Transverse colon (tissue), 4 donors: ENCODE measurements at regions not wholly inside any gene's neighbourhood (a gene's known extent, or its start where the extent isn't known, plus 50 kb on each side); places are given as distances from the start of the nearest gene placed in this dataset.

Experiments
- DNase-seq: peaks from one replicate; pipeline ENCODE4 v3.0.0-alpha.2; 2019
- H3K27ac ChIP-seq, 4 donors: fragments of 200-600 bp; sonication (generic); 2 replicates each; pipeline ENCODE4 v1.5.1; 2016 to 2018; ENCODE audit warnings: inconsistent platforms in 4 of 4
- H3K27me3 ChIP-seq: fragments of 200-600 bp; sonication (generic); 2 replicates; pipeline ENCODE4 v1.5.1; 2017; ENCODE audit warnings: inconsistent platforms
- H3K36me3 ChIP-seq, 4 donors: fragments of 200-600 bp; sonication (generic); 2 replicates each; pipeline ENCODE4 v1.5.1; 2017 to 2019; ENCODE audit warnings: inconsistent platforms in 4 of 4
- H3K4me1 ChIP-seq, 4 donors: fragments of 200-600 bp; sonication (generic); 2 replicates each; pipeline ENCODE4 v1.5.1; 2017 to 2020; ENCODE audit warnings: inconsistent platforms in 4 of 4
- H3K4me3 ChIP-seq, 4 donors: fragments of 200-600 bp; sonication (generic); 1 replicate in 1 of 4; 2 replicates in 3 of 4; pipeline versions ENCODE4 v1.5.1 to v1.6.1; 2017 to 2019; ENCODE audit warnings: inconsistent platforms in 4 of 4
- H3K9me3 ChIP-seq, 2 donors: fragments of 200-600 bp; sonication (generic); 2 replicates each; pipeline ENCODE4 v1.5.1; 2017 to 2019; ENCODE audit warnings: inconsistent platforms in 2 of 2
- EP300 ChIP-seq: sonication (generic); formaldehyde crosslinking; IDR thresholded peaks from one replicate; pipeline ENCODE4 v1.6.1; 2017; ENCODE audit warnings: antibody characterized with exemption, low read depth
- POLR2A ChIP-seq: fragments of 450-650 bp; IDR thresholded peaks from one replicate; pipeline ENCODE4 v1.6.1; 2016; ENCODE audit warnings: antibody characterized with exemption, mild to moderate bottlenecking, moderate library complexity
- POLR2AphosphoS5 ChIP-seq, 3 donors: sonication (generic); formaldehyde crosslinking; IDR thresholded peaks; one replicate each; pipeline ENCODE4 v1.6.1; 2016; ENCODE audit warnings: antibody characterized with exemption in 3 of 3
- WGBS, 2 donors: methylation state at CpG; one replicate each; pipeline ENCODE4 v1.1.5; 2018; ENCODE audit warnings: low coverage in 1 of 2; 5-methylcytosine and 5-hydroxymethylcytosine counted together
- in situ Hi-C, 4 donors: fragments of 200-750 bp; cut with MboI; loops; one replicate each; pipeline versions ENCODE4 v1.15.0 to v1.15.1; 2017; ENCODE audit warnings: low sequenced_read_pairs in 3 of 4, low pct_ligation_motif_present in 1 of 4, low pct_unique_long_range_greater_than_20kb in 1 of 4
- intact Hi-C: fragments of 100-400 bp; cut with DNase I; formaldehyde crosslinking; loops from one replicate; pipeline ENCODE4 v1.15.1; 2023; ENCODE audit warnings: low total_unique reads
- TF ChIP-seq, protein P1 (sequence below), 5 experiments: fragments of 200-600 bp in 3 of 5; fragments of 450-650 bp in 2 of 5; sonication (generic) in 3 of 5; IDR thresholded peaks; 1 replicate in 2 of 5; 2 replicates in 3 of 5; pipeline ENCODE4 v1.5.1; 2016 to 2017; ENCODE audit warnings: antibody characterized with exemption in 5 of 5, inconsistent platforms in 3 of 5, mild to moderate bottlenecking in 2 of 5, moderate library complexity in 1 of 5

DNA sequence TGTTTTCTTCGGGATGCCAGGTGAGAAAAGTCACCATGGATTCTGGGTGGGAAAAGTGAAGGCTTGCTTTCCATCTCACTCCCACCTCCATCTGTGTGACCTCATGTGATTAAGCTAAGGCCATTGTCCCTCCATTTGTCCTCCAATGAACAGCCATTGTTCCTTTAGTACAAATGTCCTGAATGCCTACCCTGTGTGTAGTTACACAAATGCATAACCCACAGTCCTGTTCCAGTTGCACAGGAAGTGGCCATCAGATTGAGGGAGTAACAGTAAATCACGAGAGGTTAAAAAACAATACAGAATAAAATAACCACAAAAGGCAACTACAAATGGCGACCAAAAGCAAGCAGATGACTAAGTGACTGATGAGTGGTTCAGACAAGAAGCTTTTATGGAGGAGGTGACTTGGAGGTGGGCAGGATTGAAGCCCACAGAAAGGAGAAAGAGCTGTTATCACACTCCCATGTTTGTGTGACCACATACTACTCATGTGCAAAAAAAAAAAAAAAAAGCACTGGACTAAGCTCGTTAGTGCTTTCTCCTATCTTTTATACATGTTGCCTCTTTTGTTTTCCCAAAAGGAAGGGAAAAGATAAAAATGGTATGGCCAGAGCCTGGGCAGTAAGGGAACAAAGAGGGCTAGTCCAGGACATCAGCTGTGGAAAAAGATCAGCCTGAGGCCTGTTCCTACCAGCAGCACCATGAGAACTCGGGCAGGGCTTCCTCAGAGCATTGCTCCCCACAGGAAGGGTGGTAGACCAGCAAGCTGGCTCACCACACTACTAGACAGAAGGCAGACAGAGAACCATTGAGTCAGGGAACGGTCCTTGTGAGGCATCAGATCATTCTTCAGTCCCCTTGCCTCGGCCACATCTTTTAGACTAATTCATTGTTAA lies 111.0 kb downstream of the TFAP2A start:
- H3K27ac ChIP-seq, result no peak overlapping the region
- no peaks in the 10 kb centered on the region for H3K9me3 ChIP-seq
- intact Hi-C loops, result no loop called here
- no peak overlapping the region for H3K4me3 ChIP-seq
- 64 to 77% methylated on average over 4 to 7 of the region's 7 CpGs for WGBS, 2 donors
- DNase-seq, result no peak
- no peak for TF ChIP-seq EP300
- TF ChIP-seq POLR2AphosphoS5 (IDR thresholded peaks at IDR 0.05), result no peak
- TF ChIP-seq, protein P1, sequence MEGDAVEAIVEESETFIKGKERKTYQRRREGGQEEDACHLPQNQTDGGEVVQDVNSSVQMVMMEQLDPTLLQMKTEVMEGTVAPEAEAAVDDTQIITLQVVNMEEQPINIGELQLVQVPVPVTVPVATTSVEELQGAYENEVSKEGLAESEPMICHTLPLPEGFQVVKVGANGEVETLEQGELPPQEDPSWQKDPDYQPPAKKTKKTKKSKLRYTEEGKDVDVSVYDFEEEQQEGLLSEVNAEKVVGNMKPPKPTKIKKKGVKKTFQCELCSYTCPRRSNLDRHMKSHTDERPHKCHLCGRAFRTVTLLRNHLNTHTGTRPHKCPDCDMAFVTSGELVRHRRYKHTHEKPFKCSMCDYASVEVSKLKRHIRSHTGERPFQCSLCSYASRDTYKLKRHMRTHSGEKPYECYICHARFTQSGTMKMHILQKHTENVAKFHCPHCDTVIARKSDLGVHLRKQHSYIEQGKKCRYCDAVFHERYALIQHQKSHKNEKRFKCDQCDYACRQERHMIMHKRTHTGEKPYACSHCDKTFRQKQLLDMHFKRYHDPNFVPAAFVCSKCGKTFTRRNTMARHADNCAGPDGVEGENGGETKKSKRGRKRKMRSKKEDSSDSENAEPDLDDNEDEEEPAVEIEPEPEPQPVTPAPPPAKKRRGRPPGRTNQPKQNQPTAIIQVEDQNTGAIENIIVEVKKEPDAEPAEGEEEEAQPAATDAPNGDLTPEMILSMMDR (IDR thresholded peaks at IDR 0.05), result no peak
- TF ChIP-seq POLR2A, result no peak
- H3K27me3 ChIP-seq, result no peaks in the 10 kb centered on the region
- no peaks in the 10 kb centered on the region for H3K4me1 ChIP-seq
- in situ Hi-C loops, result no loop called here
- no peaks in the 10 kb centered on the region for H3K36me3 ChIP-seq

DNA sequence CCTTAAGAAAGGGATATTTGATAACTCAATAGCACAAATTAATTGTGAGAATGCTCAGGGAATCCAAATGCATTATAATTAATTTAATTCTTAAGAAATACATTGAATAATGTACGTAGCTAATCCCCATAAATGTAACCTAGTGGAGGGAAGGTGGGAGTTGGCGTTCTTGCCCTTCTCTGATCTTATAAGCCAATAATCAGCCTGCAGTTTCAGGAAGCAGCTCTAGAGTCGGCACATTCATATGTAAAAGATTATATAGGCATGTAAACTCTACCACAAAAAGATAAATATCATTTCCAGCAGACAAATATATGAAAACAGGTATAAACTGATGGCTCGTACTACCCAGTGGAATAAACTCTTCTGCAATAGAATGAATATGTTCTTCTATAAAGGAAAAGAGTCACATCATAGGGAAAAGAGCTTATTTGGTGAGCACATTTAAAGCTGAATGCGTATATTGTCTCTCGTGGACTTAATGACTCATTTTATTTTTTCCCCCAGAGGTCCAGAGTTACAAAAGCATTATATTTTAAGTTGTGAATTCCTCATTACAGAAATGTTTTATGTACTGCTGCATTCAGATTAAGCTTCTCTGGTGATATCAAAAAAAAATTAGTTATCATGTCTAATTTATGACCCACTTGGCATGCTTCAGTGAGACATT lies 112.2 kb downstream of the TFAP2A start:
- no peaks in the 10 kb centered on the region for H3K4me1 ChIP-seq
- WGBS, 2 donors, result 74 to 83% methylated on average over 6 of the region's 6 CpGs
- no peaks in the 10 kb centered on the region for H3K36me3 ChIP-seq
- TF ChIP-seq EP300 (no peak), POLR2AphosphoS5 (IDR thresholded peaks at IDR 0.05) (no peak), POLR2A (no peak)
- TF ChIP-seq, protein P1 (IDR thresholded peaks at IDR 0.05), result no peak
- DNase-seq, result no peak
- no peaks in the 10 kb centered on the region for H3K27me3 ChIP-seq
- no peak overlapping the region for H3K27ac ChIP-seq
- H3K9me3 ChIP-seq, result no peaks in the 10 kb centered on the region
- no peak overlapping the region for H3K4me3 ChIP-seq
- in situ Hi-C loops, result no loop called here
- intact Hi-C loops, result no loop called here

DNA sequence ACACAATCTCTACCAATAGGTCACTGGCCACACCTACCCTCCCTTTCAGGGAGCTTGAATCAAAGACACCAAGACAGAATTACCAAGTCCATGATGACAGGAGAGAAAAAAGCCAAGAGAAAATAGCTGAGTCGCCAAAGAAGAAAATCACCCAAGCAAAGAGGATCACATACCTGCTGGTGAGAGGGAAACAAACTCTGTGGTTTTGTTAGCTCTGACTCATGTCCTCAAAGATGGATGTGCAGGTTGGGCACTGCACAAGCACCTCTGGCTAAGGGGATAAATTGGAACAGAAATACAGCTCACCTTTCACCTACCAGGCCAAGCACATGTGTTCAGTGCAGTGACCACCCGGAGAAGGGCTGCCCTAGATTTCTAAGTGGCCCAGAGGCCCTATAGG lies 114.8 kb downstream of the TFAP2A start:
- no peak for DNase-seq
- no peak overlapping the region for H3K27ac ChIP-seq
- TF ChIP-seq, protein P1 (IDR thresholded peaks at IDR 0.05), result no peak
- TF ChIP-seq POLR2AphosphoS5 (IDR thresholded peaks at IDR 0.05) (no peak), EP300 (no peak), POLR2A (no peak)
- H3K9me3 ChIP-seq, result no peaks in the 10 kb centered on the region
- H3K27me3 ChIP-seq, result no peaks in the 10 kb centered on the region
- H3K4me1 ChIP-seq, result no peaks in the 10 kb centered on the region
- 43 to 77% methylated on average over 2 of the region's 2 CpGs for WGBS, 2 donors
- H3K36me3 ChIP-seq, result no peaks in the 10 kb centered on the region
- in situ Hi-C loops, result no loop called here
- H3K4me3 ChIP-seq, result no peak overlapping the region
- intact Hi-C loops, result no loop called here

DNA sequence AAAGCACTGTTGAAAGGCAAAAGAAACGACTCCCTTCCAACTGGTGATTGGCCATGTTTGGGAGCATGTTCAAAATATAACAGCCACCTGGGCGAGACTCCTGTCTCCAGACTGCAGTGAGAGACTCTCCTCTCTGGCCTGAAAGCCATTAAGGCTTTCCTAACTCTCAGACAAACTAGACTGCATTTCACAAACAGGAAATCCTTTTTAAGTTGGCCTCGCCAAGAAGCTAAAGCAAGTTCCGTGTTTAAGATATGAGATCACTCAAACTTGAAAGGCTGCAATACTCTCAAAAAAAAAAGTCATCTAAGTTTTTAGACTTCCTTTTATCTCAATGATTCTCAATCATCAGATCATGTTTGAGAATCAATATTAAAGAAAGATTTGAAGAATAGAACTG lies 117.0 kb downstream of the TFAP2A start:
- Histone ChIP-seq H3K36me3 (no peaks in the 10 kb centered on the region), H3K27me3 (no peaks in the 10 kb centered on the region), H3K9me3 (no peaks in the 10 kb centered on the region), H3K4me1 (no peaks in the 10 kb centered on the region), H3K4me3 (no peak overlapping the region), H3K27ac (no peak overlapping the region)
- TF ChIP-seq, protein P1 (IDR thresholded peaks at IDR 0.05), result no peak
- TF ChIP-seq EP300 (no peak), POLR2A (no peak)
- WGBS, 2 donors, result 41 to 42% methylated on average over 3 to 4 of the region's 4 CpGs
- DNase-seq, result no peak
- in situ Hi-C loops, result no loop called here
- intact Hi-C loops, result no loop called here
